ENCODE measurements at regions not wholly inside any gene's neighbourhood (a gene's known extent, or its start where the extent isn't known, plus 50 kb on each side); places are given as distances from the start of the nearest gene placed in this dataset.

- TF ChIP-seq CTCF (IDR thresholded peaks at IDR 0.05 in 4 of 5, conservative IDR thresholded peaks at IDR 0.05 in 1 of 5), result no peak
- no peak for TF ChIP-seq POLR2A (IDR thresholded peaks at IDR 0.05)
Observed at GRCh38 chr4:107182347-107182746, 146.2 kb upstream of the DKK2 start.

All from gastrocnemius medialis (tissue), 4 donors.